ENCODE measurements at regions not wholly inside any gene's neighbourhood (a gene's known extent, or its start where the extent isn't known, plus 50 kb on each side); places are given as distances from the start of the nearest gene placed in this dataset.
"Not testable (repeated sequence)": the region's sequence is repeated elsewhere in the genome, so short reads cannot be mapped to it uniquely, and the experiment has no call there.

- H3K27ac ChIP-seq = no peak overlapping the region
Measured at GRCh38 chr12:94010307-94010706, 138.1 kb upstream of the PLXNC1 start.

DNA sequence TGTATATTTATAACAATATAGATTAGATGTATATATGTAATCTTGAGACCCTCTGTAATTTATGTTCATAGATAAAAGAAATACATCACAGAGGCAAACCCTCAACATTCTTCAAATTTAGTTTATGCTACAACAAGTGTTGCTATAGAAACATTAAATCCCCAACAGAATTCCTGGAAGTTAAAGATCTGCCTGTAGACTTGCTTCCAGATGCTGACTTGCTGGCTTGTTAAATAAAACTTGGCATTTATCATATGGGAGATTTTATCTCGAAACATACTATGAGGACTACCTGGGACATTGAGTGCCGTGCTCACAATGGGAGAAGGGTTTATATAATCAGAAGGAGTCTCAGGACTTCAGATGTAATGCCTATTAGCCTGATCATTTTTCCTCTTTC, 136.3 kb upstream of the PLXNC1 start:
- 81 to 92% (median 86%) methylated on average over 2 of the region's 2 CpGs for WGBS, 4 donors
- TF ChIP-seq CTCF (IDR thresholded peaks at IDR 0.05) = no peak
- TF ChIP-seq POLR2A (IDR thresholded peaks at IDR 0.05) = no peak
- Histone ChIP-seq H3K36me3 (replicated peaks in 1 of 2) (no peaks in the 10 kb centered on the region), H3K4me1 (replicated peaks in 1 of 2) (no peaks in the 10 kb centered on the region), H3K27ac (no peak overlapping the region), H3K4me3 (no peak overlapping the region), H3K9me3 (replicated peaks in 1 of 3) (peaks cover 0 to 2% (median 0%) of the 10 kb centered on the region in 3 donors), H3K27me3 (no peaks in the 10 kb centered on the region)
- no peak for DNase-seq
- intact Hi-C loops (cut with DNase I) = no loop called here

More at GRCh38 chr12:94010307-94010706, 138.1 kb upstream of the PLXNC1 start:
- WGBS, 4 donors = 82 to 93% (median 92%) methylated on average over 1 to 3 of the region's 3 CpGs
- Histone ChIP-seq H3K27me3 (no peaks in the 10 kb centered on the region), H3K9me3 (replicated peaks in 1 of 3) (no peaks in the 10 kb centered on the region), H3K4me3 (no peak overlapping the region), H3K4me1 (replicated peaks in 1 of 2) (no peaks in the 10 kb centered on the region), H3K36me3 (replicated peaks in 1 of 2) (no peaks in the 10 kb centered on the region)
- intact Hi-C loops (cut with DNase I) = no loop called here
- TF ChIP-seq POLR2A (IDR thresholded peaks at IDR 0.05) = no peak
- no peak for TF ChIP-seq CTCF (IDR thresholded peaks at IDR 0.05)
- no peak for DNase-seq

DNA sequence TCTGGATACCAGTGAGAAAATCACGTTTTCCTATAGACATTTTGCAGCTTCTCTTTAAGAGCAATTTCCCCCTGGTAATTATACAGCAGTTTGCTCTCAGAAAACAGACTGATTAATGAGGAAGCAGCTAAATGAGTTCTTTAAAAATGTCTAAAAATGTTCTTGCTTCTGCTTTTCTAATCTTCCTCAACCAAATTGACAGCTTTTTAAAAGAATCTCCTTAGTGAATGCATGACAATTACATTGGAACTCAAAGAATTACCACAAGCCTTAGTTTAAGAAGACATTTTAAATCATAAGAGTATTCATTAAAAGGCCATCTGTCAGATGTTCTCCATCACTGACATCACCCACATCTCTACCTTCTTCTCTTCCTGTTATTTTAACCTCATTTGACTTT, 135.8 kb upstream of the PLXNC1 start:
- TF ChIP-seq CTCF (IDR thresholded peaks at IDR 0.05) (no peak), POLR2A (IDR thresholded peaks at IDR 0.05) (no peak)
- intact Hi-C loops (cut with DNase I) = no loop called here
- DNase-seq = no peak
- no peak overlapping the region for H3K4me3 ChIP-seq
- peaks cover 0 to 6% (median 0%) of the 10 kb centered on the region in 3 donors for H3K9me3 ChIP-seq (replicated peaks in 1 of 3)
- H3K36me3 ChIP-seq (replicated peaks in 1 of 2) = no peaks in the 10 kb centered on the region
- no peaks in the 10 kb centered on the region for H3K27me3 ChIP-seq
- H3K4me1 ChIP-seq (replicated peaks in 1 of 2) = no peaks in the 10 kb centered on the region
- no peak overlapping the region for H3K27ac ChIP-seq
- 41 to 50% (median 45%) methylated on average over 1 of the region's 1 CpG for WGBS, 4 donors

- H3K27ac ChIP-seq; H3K4me1 ChIP-seq (replicated peaks in 1 of 2); H3K9me3 ChIP-seq (replicated peaks in 1 of 3); DNase-seq; H3K4me3 ChIP-seq; H3K27me3 ChIP-seq; intact Hi-C loops (cut with DNase I); H3K36me3 ChIP-seq (replicated peaks in 1 of 2): not testable (repeated sequence)
- 90 to 100% (median 95%) methylated on average over 1 to 2 of the region's 2 CpGs for WGBS, 4 donors
Measured at GRCh38 chr12:94017247-94017646, 131.1 kb upstream of the PLXNC1 start.

DNA sequence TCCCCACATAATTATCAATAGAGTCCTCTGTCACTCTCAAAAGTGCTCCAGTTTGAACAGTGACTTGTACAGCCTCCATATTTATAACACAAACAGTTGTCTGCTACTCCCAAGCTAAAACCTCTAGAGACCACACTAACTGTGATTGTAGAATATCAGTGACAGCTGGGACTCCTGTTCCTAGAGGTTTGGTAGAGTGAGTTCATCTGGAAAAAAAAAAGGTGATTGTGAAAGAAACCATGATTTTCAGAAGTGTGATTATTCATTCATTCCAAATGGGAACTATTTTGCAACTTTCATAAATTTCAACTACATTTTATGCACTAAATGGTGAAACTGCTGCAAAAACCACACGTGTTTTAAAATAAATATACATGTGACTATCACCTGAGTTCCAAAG, 128.0 kb upstream of the PLXNC1 start:
- no peak for DNase-seq
- WGBS, 4 donors = 52 to 68% (median 62%) methylated on average over 1 of the region's 1 CpG
- intact Hi-C loops (cut with DNase I) = no loop called here
- Histone ChIP-seq H3K4me1 (replicated peaks in 1 of 2) (peaks cover 0 to 3% of the 10 kb centered on the region in 2 donors), H3K9me3 (replicated peaks in 1 of 3) (peaks cover 0 to 10% (median 0%) of the 10 kb centered on the region in 3 donors), H3K36me3 (replicated peaks in 1 of 2) (no peaks in the 10 kb centered on the region), H3K27me3 (no peaks in the 10 kb centered on the region), H3K27ac (no peak overlapping the region), H3K4me3 (no peak overlapping the region)
- TF ChIP-seq POLR2A (IDR thresholded peaks at IDR 0.05) = no peak
- TF ChIP-seq CTCF (IDR thresholded peaks at IDR 0.05) = no peak
